ENCODE measurements at regions not wholly inside any gene's neighbourhood (a gene's known extent, or its start where the extent isn't known, plus 50 kb on each side); places are given as distances from the start of the nearest gene placed in this dataset.

DNA sequence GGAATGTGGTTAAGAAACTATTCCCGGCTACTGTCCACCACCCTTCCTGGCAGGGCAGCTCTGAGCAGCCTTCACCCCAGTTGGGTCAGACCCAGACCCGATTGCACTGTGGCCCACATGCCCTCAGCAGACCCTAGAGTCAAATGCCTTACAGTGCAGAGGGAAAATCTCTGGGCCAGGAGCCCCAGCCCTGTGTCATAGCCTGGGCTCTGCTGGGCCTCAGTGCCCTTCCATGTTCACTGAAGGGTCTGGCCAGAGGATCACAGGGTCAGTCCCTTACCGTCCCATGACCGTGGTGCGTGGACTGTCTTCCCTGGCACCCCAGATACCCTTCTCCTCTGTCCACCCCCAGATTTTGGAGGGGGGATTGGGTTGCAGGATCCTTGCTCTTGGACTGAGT is 73.5 kb upstream of the COL5A1 start:
- TF ChIP-seq, protein P1, sequence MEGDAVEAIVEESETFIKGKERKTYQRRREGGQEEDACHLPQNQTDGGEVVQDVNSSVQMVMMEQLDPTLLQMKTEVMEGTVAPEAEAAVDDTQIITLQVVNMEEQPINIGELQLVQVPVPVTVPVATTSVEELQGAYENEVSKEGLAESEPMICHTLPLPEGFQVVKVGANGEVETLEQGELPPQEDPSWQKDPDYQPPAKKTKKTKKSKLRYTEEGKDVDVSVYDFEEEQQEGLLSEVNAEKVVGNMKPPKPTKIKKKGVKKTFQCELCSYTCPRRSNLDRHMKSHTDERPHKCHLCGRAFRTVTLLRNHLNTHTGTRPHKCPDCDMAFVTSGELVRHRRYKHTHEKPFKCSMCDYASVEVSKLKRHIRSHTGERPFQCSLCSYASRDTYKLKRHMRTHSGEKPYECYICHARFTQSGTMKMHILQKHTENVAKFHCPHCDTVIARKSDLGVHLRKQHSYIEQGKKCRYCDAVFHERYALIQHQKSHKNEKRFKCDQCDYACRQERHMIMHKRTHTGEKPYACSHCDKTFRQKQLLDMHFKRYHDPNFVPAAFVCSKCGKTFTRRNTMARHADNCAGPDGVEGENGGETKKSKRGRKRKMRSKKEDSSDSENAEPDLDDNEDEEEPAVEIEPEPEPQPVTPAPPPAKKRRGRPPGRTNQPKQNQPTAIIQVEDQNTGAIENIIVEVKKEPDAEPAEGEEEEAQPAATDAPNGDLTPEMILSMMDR (IDR thresholded peaks at IDR 0.05), result no peak
- TF ChIP-seq POLR2A (IDR thresholded peaks at IDR 0.05), result no peak
